ENCODE measurements at regions not wholly inside any gene's neighbourhood (a gene's known extent, or its start where the extent isn't known, plus 50 kb on each side); places are given as distances from the start of the nearest gene placed in this dataset.

- no peak for DNase-seq (ENCODE audit: low read depth in 2 of 2)
Observed at GRCh38 chr21:39054066-39054465, 129.2 kb downstream of the PSMG1 start.

- DNase-seq (ENCODE audit: low read depth in 2 of 2) = no peak
Observed at GRCh38 chr21:39053126-39053525, 130.1 kb downstream of the PSMG1 start.

- no peak for DNase-seq (ENCODE audit: low read depth in 2 of 2)
Observed at GRCh38 chr21:39052718-39053117, 130.5 kb downstream of the PSMG1 start.

- no peak for DNase-seq (ENCODE audit: low read depth in 2 of 2)
Observed at GRCh38 chr21:39051588-39051949, 131.7 kb downstream of the PSMG1 start.

GRCh38 chr21:39050841-39051587 is 132.2 kb downstream of the PSMG1 start:
- DNase-seq (ENCODE audit: low read depth in 2 of 2) = no peak

GRCh38 chr21:39048574-39048973 is 134.7 kb downstream of the PSMG1 start:
- DNase-seq (ENCODE audit: low read depth in 2 of 2) = no peak

GRCh38 chr21:39048064-39048463 is 135.2 kb downstream of the PSMG1 start:
- DNase-seq (ENCODE audit: low read depth in 2 of 2) = no peak

GRCh38 chr21:39047046-39047445 is 136.2 kb downstream of the PSMG1 start:
- DNase-seq (ENCODE audit: low read depth in 2 of 2) = no peak

GRCh38 chr21:39046236-39046916 is 136.9 kb downstream of the PSMG1 start:
- no peak for DNase-seq (ENCODE audit: low read depth in 2 of 2)

- DNase-seq (ENCODE audit: low read depth in 2 of 2) = no peak
Observed at GRCh38 chr21:39041816-39042215, 141.4 kb downstream of the PSMG1 start.

- DNase-seq (ENCODE audit: low read depth in 2 of 2) = no peak
Observed at GRCh38 chr21:39040494-39041110, 142.6 kb downstream of the PSMG1 start.

- DNase-seq (ENCODE audit: low read depth in 2 of 2) = no peak
Observed at GRCh38 chr21:39037807-39038405, 145.3 kb downstream of the PSMG1 start.

- DNase-seq (ENCODE audit: low read depth in 2 of 2) = no peak
Observed at GRCh38 chr21:39036581-39036980, 146.7 kb downstream of the PSMG1 start.

GRCh38 chr21:39034590-39035536 is 148.4 kb downstream of the PSMG1 start:
- no peak for DNase-seq (ENCODE audit: low read depth in 2 of 2)

- DNase-seq (ENCODE audit: low read depth in 2 of 2) = no peak
Observed at GRCh38 chr21:39033878-39034589, 149.2 kb downstream of the PSMG1 start.

GRCh38 chr21:39029900-39030884 is 153.1 kb downstream of the PSMG1 start:
- DNase-seq (ENCODE audit: low read depth in 2 of 2) = no peak

- no peak for DNase-seq (ENCODE audit: low read depth in 2 of 2)
Observed at GRCh38 chr21:39029086-39029755, 154.0 kb downstream of the PSMG1 start.

GRCh38 chr21:39025198-39025597 is 158.1 kb downstream of the PSMG1 start:
- no peak for DNase-seq (ENCODE audit: low read depth in 2 of 2)

- no peak for DNase-seq (ENCODE audit: low read depth in 2 of 2)
Observed at GRCh38 chr21:39024538-39024937, 158.7 kb downstream of the PSMG1 start.

All from stimulated activated CD8-positive, alpha-beta memory T cell treated with anti-CD3 and anti-CD28 coated beads, Interleukin-15, amount 100 ng/mL, for 4 hours (primary cell).